ENCODE measurements at regions not wholly inside any gene's neighbourhood (a gene's known extent, or its start where the extent isn't known, plus 50 kb on each side); places are given as distances from the start of the nearest gene placed in this dataset.

GRCh38 chr14:62103464-62103863, 341.2 kb downstream of the SNAPC1 start:
- Histone ChIP-seq H3K79me2 (ENCODE audit: control insufficient read depth, insufficient read depth, low read length) (no peaks in the 10 kb centered on the region), H2AFZ (ENCODE audit: control insufficient read depth, low read length) (no peak overlapping the region), H4K20me1 (ENCODE audit: control insufficient read depth, extremely low read depth, insufficient read depth, low read length) (no peaks in the 10 kb centered on the region), H3K27ac (ENCODE audit: control insufficient read depth, insufficient read depth, low read length) (no peak overlapping the region), H3K9me1 (ENCODE audit: control insufficient read depth, extremely low read depth, insufficient read depth, low read length) (no peaks in the 10 kb centered on the region), H3K4me2 (ENCODE audit: control insufficient read depth, extremely low read depth, insufficient read depth, low read depth, low read length) (no peak overlapping the region), H3K4me3 (ENCODE audit: control insufficient read depth in 2 of 3, extremely low read depth in 1 of 3, insufficient read depth in 2 of 3, low read depth in 1 of 3, low read length in 3 of 3) (no peak overlapping the region), H3K9ac (ENCODE audit: control insufficient read depth, extremely low read depth, insufficient read depth, low read length) (no peak overlapping the region), H3K36me3 (ENCODE audit: control insufficient read depth in 2 of 2, extremely low read depth in 1 of 2, insufficient read depth in 2 of 2, low read length in 2 of 2) (no peaks in the 10 kb centered on the region), H3K9me3 (ENCODE audit: control insufficient read depth, low read depth, low read length) (no peaks in the 10 kb centered on the region), H3K27me3 (ENCODE audit: control insufficient read depth, extremely low read depth, insufficient read depth, low read length) (no peaks in the 10 kb centered on the region), H3K4me1 (ENCODE audit: control insufficient read depth, extremely low read depth, insufficient read depth, low read length) (no peaks in the 10 kb centered on the region)
- no peak for TF ChIP-seq EZH2 (IDR thresholded peaks at IDR 0.05; ENCODE audit: low read length)
- FAIRE-seq (no peak), DNase-seq (ENCODE audit: low read depth, low spot score) (no peak)
- dilution Hi-C loops (cut with MboI; ENCODE audit: extremely low pct_ligation_motif_present, low sequenced_read_pairs), result no loop called here

GRCh38 chr14:62110941-62111340, 348.7 kb downstream of the SNAPC1 start:
- Histone ChIP-seq H3K9ac (ENCODE audit: control insufficient read depth, extremely low read depth, insufficient read depth, low read length) (no peak overlapping the region), H3K4me2 (ENCODE audit: control insufficient read depth, extremely low read depth, insufficient read depth, low read depth, low read length) (no peak overlapping the region), H3K4me3 (ENCODE audit: control insufficient read depth in 2 of 3, extremely low read depth in 1 of 3, insufficient read depth in 2 of 3, low read depth in 1 of 3, low read length in 3 of 3) (no peak overlapping the region), H4K20me1 (ENCODE audit: control insufficient read depth, extremely low read depth, insufficient read depth, low read length) (no peaks in the 10 kb centered on the region), H3K9me1 (ENCODE audit: control insufficient read depth, extremely low read depth, insufficient read depth, low read length) (no peaks in the 10 kb centered on the region), H3K9me3 (ENCODE audit: control insufficient read depth, low read depth, low read length) (no peaks in the 10 kb centered on the region), H3K36me3 (ENCODE audit: control insufficient read depth in 2 of 2, extremely low read depth in 1 of 2, insufficient read depth in 2 of 2, low read length in 2 of 2) (no peaks in the 10 kb centered on the region), H3K27me3 (ENCODE audit: control insufficient read depth, extremely low read depth, insufficient read depth, low read length) (peaks cover 14% of the 10 kb centered on the region), H3K4me1 (ENCODE audit: control insufficient read depth, extremely low read depth, insufficient read depth, low read length) (no peaks in the 10 kb centered on the region), H3K79me2 (ENCODE audit: control insufficient read depth, insufficient read depth, low read length) (no peaks in the 10 kb centered on the region), H3K27ac (ENCODE audit: control insufficient read depth, insufficient read depth, low read length) (no peak overlapping the region), H2AFZ (ENCODE audit: control insufficient read depth, low read length) (no peak overlapping the region)
- FAIRE-seq (no peak), DNase-seq (ENCODE audit: low read depth, low spot score) (no peak)
- TF ChIP-seq EZH2 (IDR thresholded peaks at IDR 0.05; ENCODE audit: low read length) (no peak), CTCF (optimal IDR thresholded peaks at IDR 0.05 in 1 of 3, IDR thresholded peaks at IDR 0.05 in 1 of 3, conservative IDR thresholded peaks at IDR 0.05 in 1 of 3; ENCODE audit: extremely low read depth in 1 of 3, insufficient read depth in 2 of 3, low read length in 3 of 3) (no peak)
- dilution Hi-C loops (cut with MboI; ENCODE audit: extremely low pct_ligation_motif_present, low sequenced_read_pairs), result no loop called here

- no peak overlapping the region for H2AFZ ChIP-seq (ENCODE audit: control insufficient read depth, low read length)
- H3K27me3 ChIP-seq (ENCODE audit: control insufficient read depth, extremely low read depth, insufficient read depth, low read length), result peaks cover 45% of the 10 kb centered on the region
- dilution Hi-C loops (cut with MboI; ENCODE audit: extremely low pct_ligation_motif_present, low sequenced_read_pairs), result no loop called here
- H4K20me1 ChIP-seq (ENCODE audit: control insufficient read depth, extremely low read depth, insufficient read depth, low read length), result no peaks in the 10 kb centered on the region
- peak overlapping the region in 1 of 3 experiments; percentile 5 for H3K4me3 ChIP-seq (ENCODE audit: control insufficient read depth in 2 of 3, extremely low read depth in 1 of 3, insufficient read depth in 2 of 3, low read depth in 1 of 3, low read length in 3 of 3)
- no peaks in the 10 kb centered on the region for H3K9me1 ChIP-seq (ENCODE audit: control insufficient read depth, extremely low read depth, insufficient read depth, low read length)
- no peaks in the 10 kb centered on the region for H3K79me2 ChIP-seq (ENCODE audit: control insufficient read depth, insufficient read depth, low read length)
- FAIRE-seq (no peak), DNase-seq (ENCODE audit: low read depth, low spot score) (no peak)
- H3K9ac ChIP-seq (ENCODE audit: control insufficient read depth, extremely low read depth, insufficient read depth, low read length), result no peak overlapping the region
- peak overlapping the region; percentile 27 for H3K4me2 ChIP-seq (ENCODE audit: control insufficient read depth, extremely low read depth, insufficient read depth, low read depth, low read length)
- no peak overlapping the region for H3K27ac ChIP-seq (ENCODE audit: control insufficient read depth, insufficient read depth, low read length)
- H3K36me3 ChIP-seq (ENCODE audit: control insufficient read depth in 2 of 2, extremely low read depth in 1 of 2, insufficient read depth in 2 of 2, low read length in 2 of 2), result no peaks in the 10 kb centered on the region
- H3K9me3 ChIP-seq (ENCODE audit: control insufficient read depth, low read depth, low read length), result no peaks in the 10 kb centered on the region
- no peaks in the 10 kb centered on the region for H3K4me1 ChIP-seq (ENCODE audit: control insufficient read depth, extremely low read depth, insufficient read depth, low read length)
- TF ChIP-seq EZH2 (IDR thresholded peaks at IDR 0.05; ENCODE audit: low read length) (peak; percentile 93), CTCF (optimal IDR thresholded peaks at IDR 0.05 in 1 of 3, IDR thresholded peaks at IDR 0.05 in 1 of 3, conservative IDR thresholded peaks at IDR 0.05 in 1 of 3; ENCODE audit: extremely low read depth in 1 of 3, insufficient read depth in 2 of 3, low read length in 3 of 3) (peak; percentile 27 to 53 (median 29))
These were observed 355.0 kb downstream of the SNAPC1 start for GRCh38 chr14:62117010-62117750.

Data from keratinocyte (primary cell).